Pancreas (tissue), 10 donors: ENCODE measurements at regions not wholly inside any gene's neighbourhood (a gene's known extent, or its start where the extent isn't known, plus 50 kb on each side); places are given as distances from the start of the nearest gene placed in this dataset.

Experiments
- ATAC-seq, 4 donors: fragments of 200-7000 bp; cut with Tn5 transposase; one replicate each; pipeline versions ENCODE4 v1.8.0 to v1.9.1; 2020; ENCODE audit warnings: mild to moderate bottlenecking in 4 of 4, moderate library complexity in 4 of 4
- DNase-seq, 6 donors: peaks; one replicate each; pipeline ENCODE4 v3.0.0-alpha.2; 2020
- FAIRE-seq: peaks from 2 replicates; lab custom pipeline; 2012; peaks lifted over from hg19 to GRCh38; lab: Jason Lieb, UNC
- H3K27ac ChIP-seq, 4 donors: fragments of 200-600 bp; sonication (generic); 1 replicate in 3 of 4; 2 replicates in 1 of 4; pipeline versions ENCODE4 v1.5.0 to v1.8.0; 2020
- H3K27me3 ChIP-seq, 4 donors: fragments of 200-600 bp; one replicate each; pipeline ENCODE4 v1.8.0; 2021
- H3K36me3 ChIP-seq, 3 donors: fragments of 200-600 bp; sonication (generic) in 1 of 3; one replicate each; pipeline versions ENCODE4 v1.5.0 to v1.8.0; 2020 to 2021
- H3K4me1 ChIP-seq, 3 donors: fragments of 200-600 bp; one replicate each; pipeline ENCODE4 v1.8.0; 2021
- H3K4me3 ChIP-seq, 4 donors: fragments of 200-600 bp; sonication (generic) in 2 of 4; one replicate each; pipeline versions ENCODE4 v1.5.0 to v1.8.0; 2020 to 2021
- H3K9me3 ChIP-seq, 4 donors: fragments of 200-600 bp; one replicate each; pipeline ENCODE4 v1.8.0; 2021
- WGBS, 2 donors: extraction: QIAGEN DNeasy Blood & Tissue Kit; methylation state at CpG; one replicate each; pipeline ENCODE4 v1.1.7; 2013; 5-methylcytosine and 5-hydroxymethylcytosine counted together
- intact Hi-C, 3 donors: fragments of 100-400 bp; cut with DNase I; formaldehyde crosslinking; loops; one replicate each; pipeline versions ENCODE4 v1.11.1 to v1.14.2; 2022
- TF ChIP-seq, protein P1 (sequence below), 4 donors: fragments of 200-600 bp; sonication (generic) in 3 of 4; IDR thresholded peaks; one replicate each; pipeline versions ENCODE4 v1.5.0 to v1.8.0; 2021; ENCODE audit warnings: antibody characterized with exemption in 4 of 4
- donor health status: healthy with polysubstance abuse.
- donor health status: DM: no; HTN: no; CAD: no; lungs with moderate emphysema.
- donor health status: DM: no; HTN: no; CAD: no.
- donor health status: control.
- donor health status: control.
- donor health status: Bipolar disorder and iron deficiency.
- donor health status: DM: yes; HTN: yes; CAD: no.
- donor health status: DM: no; HTN: no; CAD: no.
- donor health status: DM: no; HTN: no; CAD: no.
- donor health status: DM: yes; HTN: yes; CAD: no.

- Histone ChIP-seq H3K4me1 (no peaks in the 10 kb centered on the region), H3K27me3 (no peaks in the 10 kb centered on the region), H3K9me3 (no peaks in the 10 kb centered on the region), H3K27ac (no peak overlapping the region), H3K36me3 (no peaks in the 10 kb centered on the region), H3K4me3 (no peak overlapping the region)
- DNase-seq: no peak
- TF ChIP-seq, protein P1, sequence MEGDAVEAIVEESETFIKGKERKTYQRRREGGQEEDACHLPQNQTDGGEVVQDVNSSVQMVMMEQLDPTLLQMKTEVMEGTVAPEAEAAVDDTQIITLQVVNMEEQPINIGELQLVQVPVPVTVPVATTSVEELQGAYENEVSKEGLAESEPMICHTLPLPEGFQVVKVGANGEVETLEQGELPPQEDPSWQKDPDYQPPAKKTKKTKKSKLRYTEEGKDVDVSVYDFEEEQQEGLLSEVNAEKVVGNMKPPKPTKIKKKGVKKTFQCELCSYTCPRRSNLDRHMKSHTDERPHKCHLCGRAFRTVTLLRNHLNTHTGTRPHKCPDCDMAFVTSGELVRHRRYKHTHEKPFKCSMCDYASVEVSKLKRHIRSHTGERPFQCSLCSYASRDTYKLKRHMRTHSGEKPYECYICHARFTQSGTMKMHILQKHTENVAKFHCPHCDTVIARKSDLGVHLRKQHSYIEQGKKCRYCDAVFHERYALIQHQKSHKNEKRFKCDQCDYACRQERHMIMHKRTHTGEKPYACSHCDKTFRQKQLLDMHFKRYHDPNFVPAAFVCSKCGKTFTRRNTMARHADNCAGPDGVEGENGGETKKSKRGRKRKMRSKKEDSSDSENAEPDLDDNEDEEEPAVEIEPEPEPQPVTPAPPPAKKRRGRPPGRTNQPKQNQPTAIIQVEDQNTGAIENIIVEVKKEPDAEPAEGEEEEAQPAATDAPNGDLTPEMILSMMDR (IDR thresholded peaks at IDR 0.05): no peak
- ATAC-seq: no peak
- intact Hi-C loops: no loop called here
- WGBS, 2 donors: 72 to 76% methylated on average over 18 of the region's 18 CpGs
- no peak for FAIRE-seq
These were observed 101.0 kb upstream of the LINGO1 start for GRCh38 chr15:77733579-77734300.

DNA sequence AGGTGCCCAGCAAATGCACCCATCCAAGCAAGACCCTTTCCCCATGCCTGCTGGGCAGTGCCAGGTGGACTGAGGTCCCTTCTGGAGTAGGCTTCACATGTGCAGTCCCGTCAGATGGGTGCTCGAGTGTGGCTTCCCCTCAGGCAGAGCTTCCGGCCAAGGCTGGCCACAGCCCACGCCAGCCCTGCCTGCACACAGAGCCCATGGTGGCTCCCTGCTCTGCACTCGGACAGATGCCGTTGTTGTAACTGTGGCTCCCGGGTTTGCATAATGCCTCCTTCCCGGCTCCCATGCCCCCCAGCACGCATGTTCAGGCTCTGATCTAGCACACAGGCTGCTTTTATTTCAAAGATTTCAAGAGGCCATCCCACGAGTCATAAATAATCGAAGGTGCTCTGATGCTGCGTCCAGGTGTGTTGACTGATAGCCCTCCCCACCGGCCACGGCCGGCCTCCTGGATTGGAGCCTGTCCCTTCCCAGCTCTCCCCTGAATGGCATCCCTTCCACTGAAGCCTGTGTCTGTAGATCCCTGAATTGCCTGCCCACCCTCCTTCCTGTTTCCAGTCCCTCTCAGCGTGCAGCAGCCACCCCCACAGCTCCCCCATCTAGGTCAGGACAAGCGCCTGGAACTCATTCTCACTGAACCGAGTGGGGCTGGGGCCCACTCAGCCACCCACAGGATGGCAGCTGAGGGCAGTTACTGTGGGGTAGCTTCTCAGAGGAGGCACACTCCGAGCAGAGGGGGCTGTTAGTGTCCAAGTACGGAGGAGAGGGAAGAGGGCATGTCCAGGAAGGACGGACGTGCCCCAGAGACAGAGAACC, 100.0 kb upstream of the LINGO1 start:
- TF ChIP-seq, protein P1 (IDR thresholded peaks at IDR 0.05): no peak
- no peak for DNase-seq
- FAIRE-seq: no peak
- WGBS, 2 donors: 56 to 67% methylated on average over 22 of the region's 22 CpGs
- Histone ChIP-seq H3K4me1 (no peaks in the 10 kb centered on the region), H3K27ac (no peak overlapping the region), H3K27me3 (no peaks in the 10 kb centered on the region), H3K4me3 (no peak overlapping the region), H3K36me3 (no peaks in the 10 kb centered on the region), H3K9me3 (no peaks in the 10 kb centered on the region)
- intact Hi-C loops: no loop called here
- ATAC-seq: no peak

- TF ChIP-seq, protein P1 (IDR thresholded peaks at IDR 0.05): no peak
- DNase-seq (no peak), ATAC-seq (no peak), FAIRE-seq (no peak)
- Histone ChIP-seq H3K4me1 (no peaks in the 10 kb centered on the region), H3K27ac (no peak overlapping the region), H3K36me3 (no peaks in the 10 kb centered on the region), H3K4me3 (no peak overlapping the region), H3K9me3 (no peaks in the 10 kb centered on the region), H3K27me3 (no peaks in the 10 kb centered on the region)
- intact Hi-C loops: no loop called here
- WGBS, 2 donors: 49% methylated on average over 5 of the region's 5 CpGs
These were observed 99.2 kb upstream of the LINGO1 start for GRCh38 chr15:77731945-77732344.

DNA sequence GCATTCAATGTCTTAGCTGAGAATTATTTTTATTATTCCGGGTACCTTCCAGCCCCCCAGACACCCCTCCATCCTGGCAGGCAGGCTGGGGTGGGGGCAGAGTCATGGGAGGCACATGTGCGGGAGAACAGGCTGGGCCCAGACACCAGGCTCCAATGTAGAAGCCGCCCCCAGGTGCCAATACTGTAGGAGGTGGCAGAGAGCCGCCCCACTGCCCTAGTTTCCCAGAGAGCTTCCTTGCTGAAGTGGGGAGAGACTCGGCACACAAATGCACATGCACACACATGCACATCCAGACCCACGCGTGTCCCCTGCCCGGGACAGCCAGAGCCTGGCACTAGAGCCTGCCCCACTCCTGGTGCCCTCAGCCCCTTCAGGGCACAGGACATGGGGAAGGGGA, 98.4 kb upstream of the LINGO1 start:
- TF ChIP-seq, protein P1 (IDR thresholded peaks at IDR 0.05): no peak
- H3K4me1 ChIP-seq: no peaks in the 10 kb centered on the region
- H3K4me3 ChIP-seq: no peak overlapping the region
- no peak for DNase-seq
- H3K27ac ChIP-seq: no peak overlapping the region
- H3K27me3 ChIP-seq: no peaks in the 10 kb centered on the region
- H3K36me3 ChIP-seq: no peaks in the 10 kb centered on the region
- FAIRE-seq: no peak
- intact Hi-C loops: no loop called here
- ATAC-seq: no peak
- H3K9me3 ChIP-seq: no peaks in the 10 kb centered on the region
- WGBS, 2 donors: 82 to 87% methylated on average over 8 of the region's 8 CpGs
